NCI-H524 (cell line): ENCODE measurements at regions not wholly inside any gene's neighbourhood (a gene's known extent, or its start where the extent isn't known, plus 50 kb on each side); places are given as distances from the start of the nearest gene placed in this dataset.

Experiments used
- DNase-seq, 2 experiments: peaks; one replicate each; lab custom pipeline; 2025; lab: John Stamatoyannopoulos, UW

DNA sequence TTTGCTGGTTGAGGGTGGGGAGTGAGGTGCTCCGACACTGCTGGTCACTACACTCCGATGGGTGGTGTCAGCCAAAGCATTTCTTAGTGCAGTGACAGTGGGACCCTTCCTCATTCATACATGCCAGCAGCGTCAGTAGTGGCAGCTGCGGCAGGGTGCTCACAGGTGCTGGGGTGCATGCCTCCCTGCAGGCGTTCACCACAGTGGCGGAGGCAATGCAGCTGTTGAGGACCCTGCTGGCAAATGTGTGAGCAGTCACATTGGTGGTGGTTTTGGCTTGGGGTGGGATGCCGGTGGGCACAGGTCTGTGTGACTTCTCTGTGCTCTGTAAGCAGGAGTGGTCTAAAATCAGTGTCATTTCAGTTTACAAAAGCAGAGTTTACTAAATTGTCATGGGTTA lies 464.6 kb downstream of the FUT8 start:
- DNase-seq = no peak

DNA sequence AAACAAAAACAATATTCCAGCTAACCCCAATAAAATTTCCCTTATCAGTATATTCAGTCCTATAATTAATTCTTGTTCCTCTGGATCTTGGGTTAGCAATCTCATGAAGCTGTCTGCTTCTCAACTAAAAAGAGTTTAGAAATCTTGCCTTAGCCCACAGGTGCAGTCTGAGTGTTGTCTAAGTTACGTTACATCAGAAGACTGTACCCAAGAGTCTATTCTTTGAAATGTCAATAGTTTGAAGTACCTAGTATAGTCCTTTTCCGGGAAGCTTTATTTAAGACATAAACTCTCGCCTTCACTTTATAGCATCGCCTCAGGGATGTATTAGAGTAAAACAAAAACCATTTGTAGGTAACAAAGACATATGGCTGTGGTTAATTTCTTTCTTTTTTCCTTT lies 465.1 kb downstream of the FUT8 start:
- no peak for DNase-seq

DNA sequence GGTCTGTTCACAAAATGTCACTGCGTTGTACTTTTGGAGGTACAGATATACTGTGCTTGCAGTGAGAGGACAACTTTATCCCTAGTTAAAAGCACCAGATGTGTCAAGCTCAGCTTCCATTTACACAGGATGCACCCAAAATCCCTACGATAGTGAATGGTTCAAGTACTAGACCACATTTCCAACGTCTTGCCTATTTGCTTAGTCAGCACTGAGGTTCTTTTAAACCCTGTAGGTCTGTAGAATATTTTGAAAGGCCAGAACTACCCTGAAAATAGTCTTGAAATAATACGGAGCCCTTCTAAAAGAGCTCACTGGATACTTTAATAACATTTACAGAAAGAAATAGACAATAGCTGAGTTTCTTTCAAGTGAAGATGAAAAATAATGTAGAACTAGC lies 466.1 kb downstream of the FUT8 start:
- no peak for DNase-seq

DNA sequence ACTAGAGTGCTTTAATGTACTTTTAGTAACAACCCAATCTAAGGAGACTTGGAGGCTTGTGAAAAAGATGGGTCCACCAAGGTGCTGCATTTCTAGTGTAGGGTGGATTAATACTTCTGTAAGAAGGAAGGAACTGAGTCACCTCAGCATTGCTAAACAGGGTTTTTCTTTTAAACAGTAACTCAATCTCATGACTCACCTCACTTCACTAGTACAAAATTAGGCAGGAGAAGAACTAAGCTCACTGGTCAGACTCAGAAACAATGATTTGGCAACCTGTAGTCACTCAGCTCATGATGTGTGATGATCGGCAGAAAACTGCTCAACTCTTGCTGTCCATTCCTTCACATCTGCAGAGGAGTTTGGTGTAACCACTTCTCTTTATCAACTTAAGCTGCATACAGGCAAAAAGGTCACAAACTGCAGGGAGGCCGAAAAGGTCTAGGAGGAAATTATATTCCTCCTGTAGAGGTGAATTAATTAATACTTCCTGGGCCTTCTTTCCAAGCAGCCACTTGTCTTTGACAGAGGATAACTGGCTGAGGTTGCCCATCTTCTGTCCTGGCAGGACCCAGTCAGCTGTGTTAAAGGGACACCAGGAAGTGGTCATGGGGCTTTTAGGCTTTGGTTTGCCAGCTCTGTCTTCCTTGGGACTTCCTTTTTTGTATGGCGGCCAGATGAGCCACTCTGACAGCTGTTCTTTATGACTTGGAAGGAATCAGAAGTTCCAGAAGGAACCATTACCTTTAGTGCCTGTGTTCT lies 466.9 kb downstream of the FUT8 start:
- DNase-seq = no peak

DNA sequence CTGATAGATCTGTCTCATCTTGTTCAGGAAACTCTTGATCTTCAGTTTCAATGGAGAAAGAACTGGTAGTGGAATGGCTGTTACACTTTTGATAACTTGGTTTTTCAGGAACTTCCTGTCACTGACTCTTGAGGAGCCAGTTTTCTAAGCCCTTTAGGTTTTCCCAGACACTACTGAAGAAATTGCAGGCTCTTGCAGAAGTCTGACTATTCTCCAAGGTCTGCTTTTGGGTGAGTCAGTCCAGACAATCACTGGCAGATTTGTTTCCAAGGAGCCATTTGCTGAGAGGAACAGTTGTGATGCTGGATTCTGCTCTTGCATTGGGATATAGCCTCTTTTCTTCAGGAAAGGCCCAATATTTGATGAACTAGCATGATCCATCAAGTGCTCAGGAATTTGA lies 468.0 kb downstream of the FUT8 start:
- no peak for DNase-seq

DNA sequence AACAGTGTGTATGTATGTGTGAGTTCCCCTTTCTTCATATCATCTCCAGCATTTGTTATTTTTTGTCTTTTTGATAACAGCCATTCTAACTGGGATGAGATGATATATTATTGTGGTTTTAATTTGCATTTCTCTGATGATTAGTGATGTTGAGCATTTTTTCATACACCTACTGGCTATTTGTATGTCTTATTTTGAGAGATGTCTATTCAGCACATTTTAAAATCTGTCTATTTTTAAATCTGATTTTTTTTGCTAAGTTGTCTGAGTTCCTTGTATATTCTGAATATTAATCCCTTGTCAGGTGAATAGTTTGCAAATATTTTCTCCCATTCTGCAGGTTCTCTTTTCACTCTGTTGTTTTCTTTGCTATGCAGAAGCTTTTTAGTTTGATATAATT lies 469.1 kb downstream of the FUT8 start:
- DNase-seq = no peak

DNA sequence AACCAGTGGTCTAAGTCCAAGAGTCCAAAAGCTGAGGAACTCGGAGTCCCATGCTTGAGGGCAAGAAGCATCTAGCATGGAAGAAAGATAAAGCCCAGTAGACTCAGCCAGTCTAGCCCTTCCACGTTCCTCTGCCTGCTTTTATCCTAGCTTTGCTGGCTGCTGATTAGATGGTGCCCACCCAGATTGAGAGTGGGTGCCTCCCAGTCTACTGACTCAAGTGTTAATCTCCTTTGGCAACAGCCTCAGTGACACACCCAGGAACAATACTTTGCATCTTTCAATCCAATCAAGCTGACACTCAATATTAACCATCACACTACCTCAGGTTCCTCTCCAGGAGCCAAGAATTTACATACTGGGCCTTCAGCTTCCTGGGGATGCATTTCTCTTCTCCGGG lies 476.1 kb downstream of the FUT8 start:
- no peak for DNase-seq

DNA sequence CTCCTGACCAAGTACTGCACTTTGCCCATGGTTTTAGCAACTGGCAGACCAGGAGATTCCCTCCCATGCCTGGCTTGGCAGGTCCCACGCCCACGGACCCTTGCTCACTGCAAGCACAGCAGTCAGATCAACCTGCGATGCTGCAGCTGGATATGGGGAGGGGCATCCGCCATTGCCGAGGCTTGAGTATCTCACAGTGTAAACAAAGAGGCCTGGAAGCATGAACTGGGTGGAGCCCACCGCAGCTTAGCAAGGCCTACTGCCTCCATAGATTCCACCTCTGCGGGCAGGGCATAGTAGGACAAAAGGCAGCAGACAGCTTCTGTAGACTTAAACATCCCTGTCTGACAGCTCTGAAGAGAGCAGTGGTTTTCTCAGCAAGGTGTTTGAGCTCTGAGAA lies 479.8 kb downstream of the FUT8 start:
- no peak for DNase-seq

DNA sequence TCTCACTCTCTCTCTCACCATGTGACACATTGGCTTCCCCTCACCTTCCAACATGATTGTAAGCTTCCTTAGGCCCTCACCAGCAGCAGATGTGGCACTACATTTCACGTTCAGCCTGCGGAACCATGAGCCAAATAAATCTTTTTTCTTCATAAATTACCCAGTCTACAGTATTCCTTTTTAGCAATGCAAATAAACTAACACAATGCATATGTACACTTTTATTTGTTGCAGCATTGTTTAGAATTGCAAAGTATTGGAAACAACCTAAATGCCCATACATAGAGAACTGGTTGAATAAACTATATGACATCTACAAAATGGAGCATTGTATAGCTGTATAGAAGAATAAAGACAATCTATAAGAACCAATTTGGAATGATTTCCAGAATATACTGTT lies 487.6 kb downstream of the FUT8 start:
- no peak for DNase-seq

DNA sequence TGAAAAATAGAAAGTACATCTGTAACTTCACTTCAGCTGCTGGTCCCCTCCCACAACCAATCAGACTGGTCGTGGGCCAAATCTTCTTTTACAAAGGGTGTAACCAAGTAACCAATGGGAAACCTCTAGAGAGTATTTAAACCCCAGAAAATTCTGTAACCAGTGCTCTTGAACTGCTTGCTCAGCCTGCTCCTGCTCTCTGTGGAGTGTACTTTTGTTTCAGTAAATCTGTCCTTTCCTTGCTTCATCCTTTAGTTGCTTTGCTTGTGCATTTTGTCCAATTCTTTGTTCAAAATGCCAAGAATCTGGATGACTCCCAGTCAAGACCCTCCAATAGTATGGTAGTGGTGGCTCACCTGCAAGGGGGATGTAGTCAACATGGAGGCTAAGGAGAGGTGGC lies 489.1 kb downstream of the FUT8 start:
- DNase-seq = no peak

DNA sequence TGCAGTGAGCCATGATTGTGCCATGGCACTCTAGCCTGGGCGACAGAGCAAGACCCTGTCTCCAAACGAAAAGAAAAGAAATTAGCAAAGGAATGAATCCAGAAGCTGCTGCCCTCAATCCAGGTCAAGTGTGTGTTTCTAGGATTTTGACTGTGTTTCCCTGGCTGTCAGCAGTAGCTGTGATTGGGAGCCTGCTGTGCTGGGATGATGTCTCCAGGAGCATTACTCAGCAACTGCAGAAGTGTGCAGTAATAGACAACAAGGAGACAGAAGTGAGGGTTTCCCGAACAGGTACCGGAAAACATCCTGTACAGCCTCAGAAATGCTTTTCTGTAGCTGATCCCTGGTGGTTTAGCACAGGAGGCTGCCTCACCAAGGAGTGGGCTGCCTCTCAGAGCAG lies 492.5 kb downstream of the FUT8 start:
- DNase-seq = no peak

DNA sequence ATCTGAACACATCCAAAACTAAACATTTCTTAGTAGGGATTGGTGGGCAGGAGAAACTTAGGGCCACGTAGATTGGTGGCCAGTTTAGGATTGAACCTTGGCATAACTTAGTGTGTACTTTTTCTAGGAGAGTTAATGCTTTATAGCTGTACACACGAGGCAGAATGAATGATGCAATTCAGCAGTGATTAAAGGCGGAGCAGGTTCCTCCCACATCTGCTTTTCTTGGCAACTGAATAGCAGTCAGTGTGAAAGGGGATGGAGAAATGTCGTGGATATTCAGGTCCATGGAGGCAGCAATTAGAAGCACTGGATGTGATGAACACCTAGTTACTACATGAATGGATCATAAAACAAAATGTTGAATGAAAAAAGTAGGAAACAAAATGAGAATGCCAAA lies 493.8 kb downstream of the FUT8 start:
- no peak for DNase-seq

DNA sequence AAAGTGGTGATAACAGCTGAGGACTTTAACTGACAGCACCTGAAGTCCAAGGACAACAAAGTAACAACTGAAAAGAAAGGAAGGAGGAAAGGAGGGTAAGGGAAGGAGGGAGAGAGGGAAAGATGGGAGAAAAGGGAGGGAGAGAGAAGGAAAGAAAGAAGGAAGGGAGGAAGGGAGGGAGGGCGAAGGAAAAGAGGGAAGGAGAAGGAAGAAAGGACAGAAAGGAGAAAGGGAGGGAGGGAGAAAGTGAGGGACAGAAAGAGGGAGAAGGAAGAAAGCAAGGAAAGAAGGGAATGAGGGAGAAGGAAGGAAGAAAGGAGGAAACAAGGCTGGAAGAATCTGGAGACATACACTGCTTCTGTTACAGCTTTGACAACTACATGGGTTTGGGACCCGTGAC lies 494.4 kb downstream of the FUT8 start:
- DNase-seq = no peak

DNA sequence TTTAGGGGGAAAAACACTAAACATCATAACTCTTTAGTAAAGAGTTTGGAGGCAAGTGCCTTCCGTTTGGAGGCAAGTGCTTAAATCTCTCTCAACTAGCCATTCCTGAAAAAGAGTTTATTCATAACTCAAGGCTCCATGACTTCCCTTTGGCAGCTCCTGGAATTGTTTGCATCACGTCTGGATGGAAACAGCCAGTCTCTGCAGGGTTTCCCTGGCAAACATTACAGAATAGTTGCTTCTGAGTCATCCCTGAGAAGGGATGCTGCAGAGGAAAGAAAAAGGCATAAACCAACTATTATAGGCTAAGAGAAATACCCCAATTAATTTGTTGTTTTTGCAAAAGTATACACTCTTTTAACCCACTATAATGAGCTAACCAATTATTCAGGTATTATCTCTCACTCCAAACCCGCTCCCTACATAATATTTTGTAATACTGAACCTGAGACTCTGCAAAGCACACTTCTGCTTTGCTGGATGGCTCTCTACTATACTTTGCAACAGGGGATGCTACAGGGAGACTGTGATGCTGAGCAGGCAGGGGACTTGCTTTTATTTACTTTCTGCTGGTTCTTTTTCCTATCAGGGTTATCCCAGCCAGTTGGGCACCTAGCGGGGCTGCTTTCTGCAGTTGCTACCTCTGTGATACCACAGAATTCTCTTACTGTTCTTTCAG lies 497.7 kb downstream of the FUT8 start:
- no peak for DNase-seq

DNA sequence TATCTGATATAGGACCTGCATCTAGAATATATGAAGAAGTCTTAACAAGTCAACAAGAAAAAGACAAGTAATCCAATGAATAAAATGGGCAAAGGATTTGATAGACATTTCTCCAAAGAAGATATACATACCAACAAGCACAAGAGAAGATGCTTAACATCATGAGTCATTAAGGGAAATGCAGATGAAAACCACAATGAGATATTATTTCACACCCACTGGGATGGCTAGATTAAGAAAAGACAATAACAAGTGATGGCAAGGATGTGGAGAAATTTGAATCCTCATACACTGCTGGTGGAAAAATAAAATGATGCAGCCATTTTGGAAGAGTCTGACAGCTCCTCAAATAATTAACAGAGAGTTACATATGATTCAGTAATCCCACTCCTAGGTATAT lies 502.6 kb downstream of the FUT8 start:
- DNase-seq = no peak

DNA sequence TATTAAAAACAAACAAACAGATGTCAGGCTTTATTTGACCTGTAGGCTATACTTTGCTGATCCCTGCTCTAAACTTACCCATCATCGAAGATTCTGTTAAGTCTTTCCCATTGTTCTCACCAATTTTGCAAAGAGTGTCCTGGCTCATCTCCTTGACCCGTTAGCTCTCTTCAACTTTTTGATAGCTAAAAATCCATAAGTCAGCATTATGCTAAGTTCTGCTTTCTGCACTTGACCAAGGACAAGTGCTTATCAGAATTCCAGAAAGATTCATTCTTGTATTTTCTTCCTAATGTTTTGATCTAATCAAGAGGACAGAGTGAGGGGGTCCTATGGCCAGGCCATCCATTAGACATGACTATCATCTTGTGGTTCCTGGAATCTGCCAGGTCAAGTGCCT lies 503.5 kb downstream of the FUT8 start:
- DNase-seq = no peak

DNA sequence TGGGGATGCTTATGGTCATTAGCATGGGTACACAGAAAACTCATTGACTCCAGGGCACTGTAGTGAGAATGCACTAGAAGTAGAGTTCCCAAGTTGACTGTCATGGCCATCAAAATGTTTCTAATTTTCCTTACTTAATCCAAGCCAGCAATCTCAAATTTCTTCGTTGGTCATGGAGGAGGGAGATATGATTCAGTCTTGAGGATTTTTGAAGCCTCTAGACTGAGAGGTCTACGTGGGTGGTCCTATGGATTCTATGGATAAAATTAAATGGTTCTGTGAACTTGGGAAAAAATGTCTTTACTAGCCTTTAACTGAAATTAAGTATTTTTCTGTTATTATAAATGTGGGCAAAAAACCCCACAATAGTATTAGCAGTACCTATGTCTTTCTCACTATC lies 508.5 kb downstream of the FUT8 start:
- no peak for DNase-seq

DNA sequence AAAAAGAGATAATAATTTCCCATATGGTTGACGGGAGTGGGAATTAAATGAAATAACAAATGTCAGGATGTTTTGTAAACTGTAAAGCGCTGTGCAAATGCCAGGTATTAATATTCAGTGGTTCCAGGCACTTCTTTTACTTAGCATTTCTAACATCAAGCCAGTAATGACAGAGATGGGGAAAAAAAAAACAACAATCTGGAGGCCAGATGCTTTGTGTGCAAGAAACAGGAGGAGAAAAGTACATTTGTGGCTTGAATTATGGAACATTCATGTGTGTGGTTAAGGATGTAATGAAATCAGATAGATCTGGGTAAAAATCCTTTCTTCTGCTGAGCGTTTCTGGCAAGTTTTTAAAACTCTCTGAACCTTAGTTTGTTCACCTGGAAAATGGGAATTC lies 509.6 kb downstream of the FUT8 start:
- DNase-seq = no peak

DNA sequence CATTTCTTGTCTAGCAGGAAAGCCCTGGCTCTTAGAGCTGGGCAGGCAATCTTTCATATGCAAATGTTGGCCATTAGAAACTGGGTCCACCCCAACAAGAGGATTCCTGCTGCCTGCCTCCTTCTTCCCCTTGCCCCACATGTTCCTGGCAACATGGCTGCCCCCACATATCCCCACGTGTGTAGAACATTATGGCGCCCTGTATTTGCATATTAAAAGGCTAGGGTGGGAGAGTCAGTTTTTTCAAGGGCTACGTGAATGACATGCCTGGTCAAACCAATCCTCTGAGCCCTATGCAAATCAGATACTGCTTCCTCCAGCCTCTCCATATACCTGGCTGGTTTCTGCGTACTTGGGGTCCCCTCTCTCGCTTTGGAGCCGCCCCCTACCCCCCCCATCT lies 514.0 kb downstream of the FUT8 start:
- DNase-seq = no peak

DNA sequence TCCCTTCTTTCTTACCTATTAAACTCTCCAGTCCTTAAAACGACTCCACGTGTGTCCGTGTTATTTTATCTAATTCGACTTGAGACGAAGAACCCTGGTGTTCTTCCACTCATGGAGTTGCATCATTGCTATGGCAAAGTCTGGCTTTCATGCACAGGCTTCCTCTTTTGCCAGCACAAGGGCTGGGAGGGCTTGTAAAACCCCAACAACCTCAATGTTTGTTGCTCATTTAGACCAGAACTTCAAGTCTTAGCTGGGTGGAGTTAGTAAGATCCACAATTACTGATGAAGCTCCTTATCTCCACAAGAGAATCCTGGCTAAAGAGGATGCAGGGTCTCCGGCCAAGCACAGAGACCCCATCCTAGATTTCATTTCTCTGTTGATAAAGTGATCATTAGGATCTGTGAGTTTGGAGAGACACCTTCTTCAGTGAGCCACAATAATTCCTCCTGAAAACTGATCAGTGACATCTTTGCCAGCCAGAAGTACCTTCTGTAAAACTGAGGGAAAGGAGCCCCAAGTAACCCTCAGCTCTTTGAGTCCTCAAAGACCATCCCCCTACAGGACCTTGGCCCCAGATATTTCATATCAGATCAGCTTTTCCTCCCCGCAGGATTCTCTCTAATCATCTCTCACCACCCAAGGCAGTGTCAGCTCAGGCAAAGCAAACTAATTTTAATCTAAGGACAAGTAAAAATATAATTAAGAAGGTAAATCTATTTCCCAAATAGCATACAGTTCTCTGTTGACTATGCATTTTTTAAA lies 514.6 kb downstream of the FUT8 start:
- DNase-seq = no peak

DNA sequence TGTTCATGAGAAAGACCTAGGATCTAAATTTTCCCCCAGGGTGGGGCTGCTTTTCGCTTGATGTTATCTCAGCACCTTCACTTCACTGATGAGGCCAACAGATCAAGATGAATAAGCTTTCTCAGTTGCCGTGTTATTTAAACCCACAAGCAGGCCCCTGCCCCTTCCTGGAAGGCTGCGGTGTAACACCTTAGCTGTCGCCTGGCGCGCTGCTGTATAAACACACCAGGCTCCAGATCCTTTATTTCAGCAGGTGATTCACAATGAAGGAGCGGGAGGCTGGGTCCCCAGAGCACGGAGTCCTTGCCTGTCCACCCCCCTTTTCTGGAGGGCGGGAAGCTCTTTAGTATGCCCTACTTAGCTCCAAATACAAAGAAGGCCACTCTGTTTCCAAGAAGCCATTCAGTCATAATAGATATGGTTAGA lies 515.4 kb downstream of the FUT8 start:
- no peak for DNase-seq

DNA sequence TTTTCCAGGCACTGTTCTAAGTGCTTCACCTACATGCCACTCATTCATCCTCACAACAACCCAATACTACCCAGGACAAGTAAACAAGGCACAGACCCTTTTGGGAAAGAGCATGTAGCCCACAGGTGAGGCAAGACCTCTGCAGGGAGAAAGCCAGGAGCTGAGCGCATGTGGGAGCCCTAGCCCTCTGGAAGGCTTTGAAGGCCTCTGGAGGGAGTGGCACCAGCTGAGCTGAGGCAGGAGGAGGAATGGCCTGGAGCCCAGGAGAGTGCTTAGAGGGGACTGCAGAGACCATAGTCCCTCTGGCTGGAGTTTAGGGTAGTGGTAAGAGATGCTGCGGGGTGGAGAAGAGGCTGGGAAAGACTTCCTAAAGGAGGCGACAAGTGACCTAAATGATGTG lies 516.5 kb downstream of the FUT8 start:
- no peak for DNase-seq

DNA sequence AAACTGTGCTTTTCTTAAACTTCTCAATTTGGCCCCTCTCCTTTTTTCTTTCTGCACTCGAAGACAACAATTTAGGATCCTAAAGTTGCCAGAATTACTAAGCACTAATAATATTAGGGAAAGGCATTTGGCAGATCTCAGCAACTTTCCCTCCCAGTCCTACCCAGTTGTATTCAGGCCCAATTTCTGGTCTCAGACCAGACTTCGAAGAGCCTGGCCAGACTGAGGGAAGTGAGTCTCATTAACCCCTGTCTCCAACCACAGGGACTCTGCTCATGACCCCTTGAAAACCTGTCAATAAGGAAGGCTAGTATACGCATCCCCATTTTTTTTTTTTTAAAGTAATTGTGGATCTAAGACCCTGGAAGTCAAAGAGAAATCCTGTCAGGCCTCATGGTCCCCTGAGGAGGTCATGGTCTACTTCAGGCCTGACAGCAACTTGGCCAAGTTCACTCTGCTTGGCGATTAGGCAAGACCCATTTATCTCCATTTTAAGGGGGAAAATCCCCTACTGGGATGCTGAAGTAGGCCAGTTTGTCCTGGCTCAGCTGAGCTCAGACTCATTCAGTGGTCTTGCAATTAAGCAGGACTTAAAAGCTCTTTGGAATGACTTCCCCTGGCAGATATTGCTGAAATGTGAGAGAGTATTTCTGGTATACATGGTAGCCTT lies 521.0 kb downstream of the FUT8 start:
- no peak for DNase-seq
